PFSK-1 (cell line): ENCODE measurements at regions not wholly inside any gene's neighbourhood (a gene's known extent, or its start where the extent isn't known, plus 50 kb on each side); places are given as distances from the start of the nearest gene placed in this dataset.

Source experiments
- POLR2AphosphoS5 ChIP-seq: IDR thresholded peaks from 2 replicates; pipeline ENCODE4 v1.6.1; 2012; ENCODE audit warnings: low read depth, mild to moderate bottlenecking, control low read depth, low read length, moderate library complexity
- REST ChIP-seq, 2 experiments: IDR thresholded peaks; 2 replicates each; pipeline versions ENCODE4 v1.6.1 to v1.8.0; 2011 to 2012; ENCODE audit warnings: low read depth in 2 of 2, low read length in 2 of 2, control low read depth in 1 of 2, inconsistent platforms in 1 of 2, mild to moderate bottlenecking in 1 of 2, moderate library complexity in 1 of 2; ENCODE audit not compliant: insufficient read depth in 1 of 2
- SIN3A ChIP-seq: IDR thresholded peaks from 2 replicates; pipeline ENCODE4 v1.6.1; 2012; ENCODE audit warnings: mild to moderate bottlenecking, low read length, moderate library complexity, borderline replicate concordance; ENCODE audit not compliant: insufficient read depth
- TAF1 ChIP-seq: IDR thresholded peaks from 2 replicates; pipeline ENCODE4 v1.6.1; 2012; ENCODE audit warnings: low read length, control low read depth, borderline replicate concordance; ENCODE audit not compliant: insufficient read depth

DNA sequence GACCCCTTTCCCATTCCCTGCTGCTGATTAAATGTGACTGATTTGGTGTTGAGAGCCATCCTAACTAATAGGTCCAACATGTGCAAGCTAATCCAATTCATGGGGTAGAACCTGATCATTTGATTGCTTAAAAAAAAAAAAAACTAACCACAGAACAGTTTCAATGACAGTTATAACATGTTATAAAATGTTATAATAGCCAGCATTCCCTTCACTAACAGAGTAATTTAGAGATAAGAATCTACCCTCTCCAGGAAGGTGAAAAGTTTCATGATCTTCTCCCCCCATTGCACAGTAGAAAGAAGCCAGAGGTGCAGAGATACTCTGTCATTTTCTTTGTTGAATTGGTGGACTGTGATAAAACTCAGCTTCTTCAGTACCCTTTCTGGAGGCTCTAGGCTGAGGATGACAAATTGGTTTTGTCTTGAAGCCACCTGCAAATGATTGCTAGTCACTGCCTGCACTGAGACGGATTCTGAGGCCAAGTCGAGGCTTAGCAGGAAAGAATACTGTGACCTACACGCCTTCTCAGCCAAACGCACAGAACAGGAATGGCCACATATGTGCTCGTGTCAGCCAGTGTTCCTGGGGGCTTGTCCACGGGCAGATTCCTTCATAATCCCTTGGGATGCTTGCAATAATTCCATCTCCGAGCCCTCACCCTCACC, 215.7 kb upstream of the IRF2BP2 start:
- TF ChIP-seq POLR2AphosphoS5: no peak
- no peak for TF ChIP-seq REST (IDR thresholded peaks at IDR 0.05; ENCODE audit: insufficient read depth in 1 of 2, low read depth in 2 of 2, low read length in 2 of 2)
- TF ChIP-seq TAF1: no peak
- no peak for TF ChIP-seq SIN3A
